NAMALWA (cell line): ENCODE measurements at regions not wholly inside any gene's neighbourhood (a gene's known extent, or its start where the extent isn't known, plus 50 kb on each side); places are given as distances from the start of the nearest gene placed in this dataset.

Source experiments
- DNase-seq: peaks from one replicate; pipeline ENCODE4 v3.0.0-alpha.2; 2015; ENCODE audit warnings: low spot score

GRCh38 chr13:21757763-21758162 is 86.9 kb downstream of the FGF9 start:
- no peak for DNase-seq

- no peak for DNase-seq
These were observed 87.6 kb downstream of the FGF9 start for GRCh38 chr13:21758441-21758840.

GRCh38 chr13:21759463-21759862 is 88.6 kb downstream of the FGF9 start:
- no peak for DNase-seq

- DNase-seq: no peak
These were observed 89.0 kb downstream of the FGF9 start for GRCh38 chr13:21759911-21760310.

GRCh38 chr13:21761770-21762169 is 90.9 kb downstream of the FGF9 start:
- DNase-seq: no peak

DNA sequence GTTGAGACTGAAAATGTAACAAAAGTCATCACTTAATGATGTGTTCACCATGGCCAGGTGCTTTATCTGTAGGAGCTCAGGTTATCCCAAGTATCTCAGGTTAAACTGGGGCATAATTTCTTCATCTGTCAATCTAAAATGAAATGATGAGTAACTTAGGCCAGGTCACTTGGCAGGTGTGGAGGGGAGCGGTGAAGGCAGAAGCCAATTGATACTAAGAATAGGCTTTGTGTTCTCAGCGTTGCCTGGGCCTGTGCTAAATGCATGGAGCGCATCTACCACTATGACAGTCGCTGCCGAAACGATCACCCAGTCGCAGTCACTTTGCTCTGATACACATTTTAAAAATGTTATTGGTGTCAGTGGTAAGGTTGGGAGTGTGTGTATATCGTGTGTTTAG is 91.6 kb downstream of the FGF9 start:
- no peak for DNase-seq

DNA sequence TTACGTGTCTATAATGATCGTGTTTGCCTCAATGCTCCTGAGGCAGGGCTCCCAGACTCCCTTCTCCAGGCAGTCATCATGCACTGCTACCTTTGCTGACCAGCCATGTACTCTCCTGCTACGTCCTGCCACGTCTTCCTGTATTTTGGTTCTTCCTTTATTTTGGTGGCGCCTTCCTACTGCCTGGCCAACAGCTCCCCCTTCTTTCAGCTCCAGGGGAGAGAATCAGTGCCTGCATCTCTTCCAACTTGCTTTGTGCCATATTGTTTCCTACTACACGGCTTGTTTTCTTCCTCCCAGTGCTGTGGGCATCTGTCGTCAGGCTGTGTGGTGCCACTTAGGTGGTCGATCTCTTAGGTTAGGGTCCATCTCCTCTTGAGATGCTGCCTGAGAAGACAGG is 96.2 kb downstream of the FGF9 start:
- no peak for DNase-seq

GRCh38 chr13:21771075-21771474 is 100.2 kb downstream of the FGF9 start:
- DNase-seq: no peak

GRCh38 chr13:21777166-21777565 is 106.3 kb downstream of the FGF9 start:
- no peak for DNase-seq

DNA sequence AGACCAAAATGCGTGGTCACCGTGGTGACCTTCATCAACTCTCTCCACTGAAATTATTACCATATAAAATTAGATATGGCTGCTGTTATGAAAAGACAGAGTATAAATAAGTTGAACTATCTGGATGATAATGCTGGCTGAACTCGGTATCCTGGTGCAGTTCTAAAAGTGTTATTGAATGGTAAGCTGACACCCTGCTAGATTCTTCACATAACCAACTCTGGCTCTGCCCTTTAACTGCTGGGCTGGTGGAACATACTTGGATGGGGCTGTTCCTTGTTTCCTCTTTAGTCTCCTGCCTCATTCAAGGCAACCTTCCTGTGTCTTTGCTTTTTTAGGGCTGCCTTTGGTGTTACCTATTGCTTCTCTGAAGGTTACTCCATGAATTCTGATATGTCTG is 106.9 kb downstream of the FGF9 start:
- DNase-seq: no peak

GRCh38 chr13:21782736-21783135 is 111.9 kb downstream of the FGF9 start:
- DNase-seq: no peak

GRCh38 chr13:21785990-21786389 is 115.1 kb downstream of the FGF9 start:
- no peak for DNase-seq

DNA sequence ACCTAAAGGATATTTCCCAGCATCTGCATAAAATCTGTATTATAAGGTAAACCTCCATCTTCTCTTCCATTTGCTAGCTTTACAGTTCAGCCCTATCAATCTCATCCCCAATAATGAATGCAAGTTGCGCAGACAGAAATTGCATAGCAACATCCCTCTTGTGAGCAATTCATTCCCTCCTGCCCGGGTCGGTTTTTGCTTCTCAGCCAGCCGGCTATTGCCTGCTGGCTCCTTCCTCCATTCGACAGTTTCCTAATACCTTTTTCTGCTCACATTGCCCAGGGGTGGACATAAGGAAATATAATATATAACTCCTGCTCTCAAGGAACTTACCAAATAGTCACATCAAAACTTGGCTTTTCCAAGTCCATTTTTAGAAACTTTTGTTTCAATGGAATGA is 125.2 kb downstream of the FGF9 start:
- DNase-seq: no peak

DNA sequence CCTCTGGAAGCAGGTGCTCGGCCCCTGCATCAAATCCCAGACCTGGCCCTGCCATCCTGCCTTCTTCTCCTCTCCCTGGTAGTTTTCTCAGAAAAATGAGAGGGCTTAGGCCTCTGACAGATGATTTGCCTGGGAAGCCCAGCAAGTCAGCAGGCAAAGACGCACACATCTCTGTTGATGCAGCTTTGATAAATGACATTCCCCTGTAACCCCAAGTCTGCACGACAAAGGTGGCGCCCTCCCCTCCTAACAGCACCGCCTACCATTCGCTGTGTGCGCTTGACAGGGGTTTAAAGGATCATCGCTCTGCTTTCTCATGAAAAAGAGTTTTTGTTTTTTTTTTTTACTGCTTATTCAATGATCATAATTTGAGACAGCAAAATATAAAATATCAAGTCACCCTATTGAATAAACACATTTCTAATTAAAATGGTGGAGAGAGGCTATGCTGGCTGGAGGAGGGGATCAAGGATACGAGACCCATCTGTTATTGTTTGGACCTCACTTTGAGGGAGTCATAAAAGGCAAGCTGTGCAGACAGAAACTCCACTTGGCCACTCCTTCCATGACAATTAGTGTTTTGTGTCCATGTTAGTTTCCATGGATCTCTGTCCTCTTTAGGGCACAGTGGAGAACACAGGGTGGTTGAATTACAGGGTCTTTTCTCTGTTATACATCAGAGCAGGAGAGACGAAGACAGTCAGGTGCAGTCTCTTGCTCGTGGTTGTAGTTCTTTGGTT is 126.1 kb downstream of the FGF9 start:
- DNase-seq: no peak

DNA sequence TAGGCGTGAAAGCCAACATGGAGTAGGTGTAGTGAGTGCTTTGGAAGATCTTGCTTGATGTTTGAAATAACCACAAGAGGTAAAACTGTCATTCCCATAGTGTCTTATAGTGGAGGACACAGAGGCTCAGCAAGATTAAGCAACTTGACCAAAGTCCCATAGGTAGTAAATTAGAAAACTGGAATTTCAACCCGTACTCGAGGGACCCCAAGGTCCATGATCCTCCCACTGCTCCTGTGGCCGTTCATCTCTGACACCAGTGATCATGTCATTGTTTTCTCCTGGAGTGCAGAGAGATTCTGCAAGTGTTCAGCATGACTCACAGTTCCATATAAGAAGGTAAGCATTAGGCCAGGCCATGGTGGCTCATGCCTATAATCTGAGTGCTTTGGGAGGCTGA is 126.9 kb downstream of the FGF9 start:
- DNase-seq: no peak

DNA sequence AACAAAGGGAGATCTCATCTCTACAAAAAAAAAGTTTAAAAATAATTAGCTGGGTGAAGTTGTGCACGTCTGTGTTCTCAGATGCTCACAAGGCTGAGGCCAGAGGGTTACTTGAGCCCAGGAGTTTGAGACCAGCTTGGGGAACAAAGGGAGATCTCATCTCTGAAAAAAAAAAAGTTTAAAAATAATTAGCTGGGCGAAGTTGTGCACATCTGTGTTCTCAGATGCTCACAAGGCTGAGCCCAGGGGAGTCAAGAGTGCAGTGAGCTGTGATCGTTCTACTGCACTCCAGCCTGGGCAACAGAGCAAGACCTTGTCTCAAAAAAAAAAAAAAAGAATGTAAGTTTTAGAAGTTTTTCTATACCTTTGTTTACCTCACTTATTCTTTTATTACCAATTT is 127.3 kb downstream of the FGF9 start:
- no peak for DNase-seq

DNA sequence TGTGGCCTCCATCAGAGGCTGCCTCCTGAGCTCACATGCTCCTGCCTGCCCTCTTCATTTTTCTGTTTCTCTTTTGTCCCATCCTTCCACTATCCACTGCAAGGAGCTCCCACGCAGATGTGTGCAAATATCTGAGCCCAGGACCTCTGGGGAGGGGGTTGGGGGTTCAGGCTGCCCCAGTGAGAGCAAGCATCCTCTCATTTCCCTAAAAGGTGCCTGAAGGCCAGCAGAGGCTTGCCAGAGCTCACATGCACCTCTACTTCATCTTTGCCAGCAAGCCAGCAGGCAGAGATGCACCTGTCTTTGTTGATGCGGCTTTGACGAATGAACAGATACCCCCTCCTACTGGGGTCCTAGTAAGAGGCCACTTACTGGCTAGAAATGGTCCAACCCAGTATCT is 128.8 kb downstream of the FGF9 start:
- no peak for DNase-seq

DNA sequence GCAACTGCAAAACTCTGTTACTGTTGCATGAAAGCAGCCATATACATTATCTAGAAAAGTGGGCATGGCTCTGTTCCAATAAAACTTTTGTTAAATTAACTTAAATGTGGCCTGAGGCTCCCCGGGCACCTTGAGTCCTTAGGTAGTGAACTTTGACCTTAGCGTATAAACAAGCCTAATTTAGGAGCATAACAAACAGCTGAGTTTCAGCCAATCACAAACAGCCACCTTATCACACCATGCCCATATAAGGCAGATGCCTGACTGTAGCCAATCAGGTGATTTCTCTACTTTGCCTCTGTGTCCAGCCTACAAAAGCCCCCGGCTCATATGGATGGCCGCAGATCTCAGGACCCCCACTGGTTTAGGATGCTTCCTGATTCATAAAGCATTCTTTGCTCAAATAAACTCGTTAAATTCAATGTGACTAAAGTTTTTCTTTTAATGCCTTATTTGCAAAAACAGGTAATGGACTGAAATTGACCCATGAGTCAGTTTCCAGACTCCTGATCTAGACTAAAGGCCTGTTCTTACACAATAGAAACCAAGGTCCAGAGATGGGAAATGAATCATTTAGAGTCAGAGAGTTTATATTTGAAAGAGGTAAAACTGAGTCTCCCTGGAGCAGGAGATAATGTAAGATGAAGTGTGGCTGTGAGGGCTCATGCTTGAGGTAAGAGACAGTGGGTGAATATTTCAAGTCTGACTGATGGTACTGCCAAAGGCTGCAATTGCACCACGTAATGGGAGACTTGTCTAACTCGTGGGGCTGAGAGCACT is 130.2 kb downstream of the FGF9 start:
- DNase-seq: no peak

DNA sequence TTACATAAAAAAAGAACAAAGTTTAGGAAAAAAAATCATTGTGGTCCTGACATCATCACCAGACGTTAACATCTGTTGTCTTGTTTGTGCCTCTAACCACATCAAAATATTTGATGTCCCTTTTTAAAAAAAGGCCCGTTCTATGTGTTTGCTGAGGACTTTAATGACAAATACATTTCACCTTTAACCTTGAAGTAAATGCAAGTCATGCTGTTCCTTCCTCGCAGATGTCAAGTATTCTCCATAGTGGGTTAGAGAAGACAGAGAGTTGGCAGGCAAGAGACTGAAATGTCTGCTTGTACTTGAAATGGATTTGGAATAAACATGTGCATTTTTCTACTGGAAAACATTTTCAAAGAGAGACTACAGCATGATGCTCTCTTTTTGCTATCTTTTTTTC is 134.9 kb downstream of the FGF9 start:
- no peak for DNase-seq

- DNase-seq: no peak
These were observed 141.3 kb downstream of the FGF9 start for GRCh38 chr13:21812192-21812626.

- no peak for DNase-seq
These were observed 142.2 kb downstream of the FGF9 start for GRCh38 chr13:21813110-21813509.

DNA sequence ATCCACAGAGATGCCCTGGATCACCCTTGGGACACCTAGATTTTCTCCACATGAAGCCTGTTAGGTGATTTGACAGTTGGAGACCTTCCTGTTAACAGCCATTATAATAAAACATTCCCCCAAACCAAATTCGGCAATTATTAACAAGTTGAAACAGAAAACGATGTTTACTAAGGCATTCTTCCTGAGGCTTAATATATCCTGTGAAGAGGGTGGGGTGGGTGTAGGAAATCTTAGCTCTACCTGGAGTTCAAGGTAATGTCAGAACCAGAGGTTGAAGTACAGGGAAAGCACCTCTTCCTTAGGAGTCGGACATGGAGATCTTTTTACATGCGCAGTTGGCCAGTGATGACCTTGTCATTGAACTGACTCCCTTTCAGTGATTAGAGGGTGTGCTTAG is 143.0 kb downstream of the FGF9 start:
- DNase-seq: no peak

DNA sequence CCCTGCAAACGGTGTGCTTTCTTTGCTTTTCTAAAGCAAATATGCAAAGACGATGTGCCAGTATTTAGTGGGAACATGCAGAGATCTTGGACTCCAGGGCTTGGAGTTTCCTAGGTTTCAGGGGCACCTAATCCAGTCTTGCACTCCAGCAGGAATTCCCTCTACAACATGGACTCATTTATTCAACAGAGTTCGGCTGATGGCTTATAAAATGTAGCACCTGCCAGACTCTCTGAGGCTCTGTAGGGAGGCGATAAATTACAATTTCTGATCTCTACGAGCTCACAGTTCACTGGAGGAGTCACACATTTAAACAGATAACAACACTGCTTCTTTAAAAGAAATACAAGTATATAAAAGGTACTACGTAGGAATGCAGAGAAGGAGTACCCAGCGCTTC is 143.7 kb downstream of the FGF9 start:
- DNase-seq: no peak

DNA sequence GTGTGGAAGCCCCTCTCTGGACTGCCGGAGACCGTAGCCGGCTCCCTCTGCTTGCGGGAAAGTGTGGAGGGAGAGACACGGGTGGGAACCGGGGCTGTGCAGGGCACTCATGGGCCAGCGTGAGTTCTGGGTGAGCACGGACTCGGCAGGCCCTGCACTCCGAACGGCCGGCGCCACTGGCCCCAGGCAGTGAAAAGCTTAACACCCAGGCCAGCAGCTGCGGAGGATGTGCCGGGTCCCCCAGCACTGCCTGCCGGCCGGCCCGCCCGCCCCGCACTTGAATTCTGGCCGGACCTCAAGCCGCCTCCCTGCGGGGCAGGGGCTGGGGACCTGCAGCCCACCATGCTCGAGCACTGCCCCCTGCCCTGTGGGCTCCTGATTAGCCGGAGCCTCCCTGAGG is 147.0 kb downstream of the FGF9 start:
- no peak for DNase-seq
